IMR-90 (cell line): ENCODE measurements at regions not wholly inside any gene's neighbourhood (a gene's known extent, or its start where the extent isn't known, plus 50 kb on each side); places are given as distances from the start of the nearest gene placed in this dataset.

Experiments
- ATAC-seq: fragments of 200-7000 bp; cut with Tn5 transposase; 2 replicates; pipeline ENCODE4 v1.9.1; 2020; ENCODE audit warnings: low read depth, mild to moderate bottlenecking, moderate library complexity
- BruUV-seq: library from RNA; stranded (reverse); fragments of 400-500 nt; replicated peaks from 2 replicates; lab custom pipeline; 2021; lab: Mats Ljungman, UMichigan
- CTCF ChIA-PET: fragments of 300-600 bp; formaldehyde crosslinking; extraction: SDS; loops from one replicate; lab custom pipeline; 2021; ENCODE audit warnings: antibody characterized with exemption; lab: Yijun Ruan, JAX
- POLR2A ChIA-PET: fragments of 300-600 bp; sonication (Branson Sonifier 250); formaldehyde crosslinking; loops from one replicate; lab custom pipeline; 2022; ENCODE audit warnings: antibody characterized with exemption; ENCODE audit not compliant: unreplicated experiment; lab: Charles Lee
- DNase-seq: peaks from one replicate; pipeline ENCODE4 v3.0.0; 2013
- H2AFZ ChIP-seq: replicated peaks from 2 replicates; pipeline ENCODE3; 2013; ENCODE audit warnings: low read length, mild to moderate bottlenecking; ENCODE audit not compliant: poor library complexity
- H2AK5ac ChIP-seq: 2 replicates; pipeline ENCODE4 v1.6.1; 2013; ENCODE audit warnings: low read depth, low read length, inconsistent platforms
- H2AK9ac ChIP-seq: replicated peaks from 2 replicates; pipeline ENCODE3; 2013; ENCODE audit warnings: mild to moderate bottlenecking, low read depth, low read length, moderate library complexity; ENCODE audit not compliant: poor library complexity
- H2BK120ac ChIP-seq: 2 replicates; pipeline ENCODE4 v1.6.1; 2013; ENCODE audit warnings: low read depth, low read length, inconsistent platforms
- H2BK15ac ChIP-seq: 3 replicates; pipeline ENCODE4 v1.6.1; 2013; ENCODE audit warnings: low read depth, low read length, inconsistent platforms
- H2BK20ac ChIP-seq: 2 replicates; pipeline ENCODE4 v1.6.1; 2013; ENCODE audit warnings: low read depth, mild to moderate bottlenecking, inconsistent platforms, low read length, moderate library complexity
- H2BK5ac ChIP-seq: 2 replicates; pipeline ENCODE4 v1.6.1; 2013; ENCODE audit warnings: mild to moderate bottlenecking, low read depth, low read length, inconsistent platforms; ENCODE audit not compliant: poor library complexity, severe bottlenecking
- H3K14ac ChIP-seq: replicated peaks from 2 replicates; pipeline ENCODE4 v1.6.1; 2013; ENCODE audit warnings: low read depth, low read length, inconsistent platforms
- H3K18ac ChIP-seq: 2 replicates; pipeline ENCODE4 v1.6.1; 2013; ENCODE audit warnings: low read depth, low read length, control low read depth
- H3K23ac ChIP-seq: 2 replicates; pipeline ENCODE4 v1.6.1; 2013; ENCODE audit warnings: low read depth, low read length, inconsistent platforms
- H3K27ac ChIP-seq: 2 replicates; pipeline ENCODE4 v1.5.1; 2013; ENCODE audit warnings: mild to moderate bottlenecking, control low read depth, low read length; ENCODE audit not compliant: insufficient read depth
- H3K27me3 ChIP-seq: 2 replicates; pipeline ENCODE4 v1.6.1; 2013; ENCODE audit warnings: low read length; ENCODE audit not compliant: control insufficient read depth, insufficient read depth
- H3K36me3 ChIP-seq: 2 replicates; pipeline ENCODE4 v1.6.1; 2013; ENCODE audit warnings: low read length, mixed read lengths; ENCODE audit not compliant: control insufficient read depth, insufficient read depth
- H3K4ac ChIP-seq: 2 replicates; pipeline ENCODE4 v1.6.1; 2013; ENCODE audit warnings: low read depth, low read length, inconsistent platforms
- H3K4me1 ChIP-seq: 2 replicates; pipeline ENCODE4 v1.6.1; 2013; ENCODE audit warnings: low read length, mixed read lengths; ENCODE audit not compliant: control insufficient read depth, insufficient read depth
- H3K4me2 ChIP-seq: 2 replicates; pipeline ENCODE4 v1.6.1; 2013; ENCODE audit warnings: low read depth, mild to moderate bottlenecking, control low read depth, low read length, moderate library complexity
- H3K4me3 ChIP-seq: 2 replicates; pipeline ENCODE4 v1.5.1; 2013; ENCODE audit warnings: low read depth, mild to moderate bottlenecking, control low read depth, low read length, moderate library complexity; ENCODE audit not compliant: insufficient read depth
- H3K56ac ChIP-seq: 2 replicates; pipeline ENCODE4 v1.6.1; 2013; ENCODE audit warnings: low read length, inconsistent platforms; ENCODE audit not compliant: insufficient read depth; ENCODE audit errors: extremely low read depth
- H3K79me1 ChIP-seq, 2 experiments: 2 replicates each; pipeline ENCODE4 v1.6.1; 2013; ENCODE audit warnings: low read length in 2 of 2, inconsistent platforms in 1 of 2, low read depth in 1 of 2
- H3K9ac ChIP-seq: 2 replicates; pipeline ENCODE4 v1.6.1; 2013; ENCODE audit warnings: low read depth, low read length, control low read depth
- H3K9me1 ChIP-seq: 2 replicates; pipeline ENCODE4 v1.6.1; 2013; ENCODE audit warnings: low read length, inconsistent platforms; ENCODE audit not compliant: insufficient read depth
- H3K9me3 ChIP-seq: 2 replicates; pipeline ENCODE4 v1.6.1; 2013; ENCODE audit warnings: low read length; ENCODE audit not compliant: control insufficient read depth, insufficient read depth
- H4K20me1 ChIP-seq: 2 replicates; pipeline ENCODE4 v1.6.1; 2013; ENCODE audit warnings: low read length, inconsistent platforms; ENCODE audit not compliant: insufficient read depth
- H4K5ac ChIP-seq: 2 replicates; pipeline ENCODE4 v1.6.1; 2013; ENCODE audit warnings: mild to moderate bottlenecking, low read depth, low read length, control low read depth
- H4K8ac ChIP-seq, 2 experiments: 2 replicates each; pipeline ENCODE4 v1.6.1; 2013; ENCODE audit warnings: low read depth in 2 of 2, low read length in 2 of 2, control low read depth in 1 of 2, inconsistent platforms in 1 of 2
- H4K91ac ChIP-seq: 2 replicates; pipeline ENCODE4 v1.6.1; 2013; ENCODE audit warnings: low read depth, low read length, inconsistent platforms; ENCODE audit not compliant: insufficient read depth
- BHLHE40 ChIP-seq: fragments of 150-350 bp; IDR thresholded peaks from 2 replicates; pipeline ENCODE4 v1.6.1; 2016; ENCODE audit warnings: mild to moderate bottlenecking, low read depth, low read length
- CEBPB ChIP-seq: IDR thresholded peaks from 2 replicates; pipeline ENCODE4 v1.6.1; 2012; ENCODE audit warnings: low read depth, low read length, improper control_type of control experiment
- CTCF ChIP-seq: conservative IDR thresholded peaks from 2 replicates; pipeline ENCODE4 v1.5.1; 2012; ENCODE audit warnings: mild to moderate bottlenecking, low read depth, low read length, improper control_type of control experiment
- ELK1 ChIP-seq: fragments of 150-350 bp; IDR thresholded peaks from 2 replicates; pipeline ENCODE4 v1.6.1; 2016; ENCODE audit warnings: low read depth, mild to moderate bottlenecking, low read length, moderate library complexity, borderline replicate concordance
- FOS ChIP-seq: fragments of 150-350 bp; IDR thresholded peaks from 2 replicates; pipeline ENCODE4 v1.6.1; 2016; ENCODE audit warnings: low read depth, low read length
- MAFK ChIP-seq: IDR thresholded peaks from 2 replicates; pipeline ENCODE4 v1.6.1; 2012; ENCODE audit warnings: low read depth, low read length, improper control_type of control experiment
- MAZ ChIP-seq: IDR thresholded peaks from 2 replicates; pipeline ENCODE4 v1.6.1; 2012; ENCODE audit warnings: low read depth, mild to moderate bottlenecking, low read length, improper control_type of control experiment, moderate library complexity, borderline replicate concordance
- MXI1 ChIP-seq: IDR thresholded peaks from 2 replicates; pipeline ENCODE4 v1.6.1; 2012; ENCODE audit warnings: low read depth, mild to moderate bottlenecking, low read length, moderate library complexity, borderline replicate concordance
- NFE2L2 ChIP-seq: fragments of 150-350 bp; IDR thresholded peaks from 2 replicates; pipeline ENCODE4 v1.6.1; 2016; ENCODE audit warnings: low read depth, mild to moderate bottlenecking, low read length
- POLR2A ChIP-seq: IDR thresholded peaks from 2 replicates; pipeline ENCODE4 v1.6.1; 2012; ENCODE audit warnings: mild to moderate bottlenecking, low read depth, low read length
- RAD21 ChIP-seq: IDR thresholded peaks from 2 replicates; pipeline ENCODE4 v1.6.1; 2012; ENCODE audit warnings: low read length, improper control_type of control experiment
- SMC3 ChIP-seq: fragments of 150-350 bp; IDR thresholded peaks from 2 replicates; pipeline ENCODE4 v1.6.1; 2016; ENCODE audit warnings: low read depth, mild to moderate bottlenecking, antibody characterized with exemption, low read length, moderate library complexity
- USF2 ChIP-seq: fragments of 150-350 bp; IDR thresholded peaks from 2 replicates; pipeline ENCODE4 v1.6.1; 2017; ENCODE audit warnings: mild to moderate bottlenecking, antibody characterized with exemption, low read length, low read depth
- dilution Hi-C: fragments of 300-500 bp; cut with HindIII; formaldehyde crosslinking; loops from one replicate; pipeline ENCODE4 v1.14.3; 2018; ENCODE audit warnings: low sequenced_read_pairs; ENCODE audit not compliant: unreplicated experiment
- in situ Hi-C: fragments of 300-500 bp; cut with MboI; formaldehyde crosslinking; loops from 3 replicates; pipeline ENCODE4 v1.14.3; 2019; ENCODE audit warnings: low sequenced_read_pairs, inconsistent platforms, mixed read lengths
- intact Hi-C: fragments of 100-400 bp; cut with micrococcal nuclease; formaldehyde crosslinking; loops from 2 replicates; pipeline ENCODE4 v1.10.0; 2022

GRCh38 chr18:30211112-30211511 lies 831.4 kb downstream of the DSC3 start:
- in situ Hi-C loops (no loop called here), intact Hi-C loops (no loop called here), dilution Hi-C loops (no loop called here)
- no peaks in the 10 kb centered on the region for H3K27me3 ChIP-seq
- H3K23ac ChIP-seq, result no peak overlapping the region
- H2BK20ac ChIP-seq, result no peak overlapping the region
- no peaks in the 10 kb centered on the region for H3K36me3 ChIP-seq
- no peaks in the 10 kb centered on the region for H3K4me1 ChIP-seq
- H3K4ac ChIP-seq, result no peak overlapping the region
- no peak overlapping the region for H2AK9ac ChIP-seq
- H3K9ac ChIP-seq, result no peak overlapping the region
- no peaks in the 10 kb centered on the region for H3K9me1 ChIP-seq
- H3K4me3 ChIP-seq, result no peak overlapping the region
- H4K8ac ChIP-seq, result no peak overlapping the region
- H3K18ac ChIP-seq, result no peak overlapping the region
- no peak overlapping the region for H3K14ac ChIP-seq
- DNase-seq (no peak), ATAC-seq (no peak)
- H2AK5ac ChIP-seq, result no peak overlapping the region
- ChIA-PET CTCF (no interaction called here), POLR2A (no interaction called here)
- no peaks in the 10 kb centered on the region for H4K20me1 ChIP-seq
- no peak overlapping the region for H3K27ac ChIP-seq
- no TSS peak for BruUV-seq
- H4K91ac ChIP-seq, result no peak overlapping the region
- no peak overlapping the region for H2BK15ac ChIP-seq
- no peak overlapping the region for H2BK120ac ChIP-seq
- H3K56ac ChIP-seq, result no peak overlapping the region
- H3K79me1 ChIP-seq, result no peaks in the 10 kb centered on the region
- no peak overlapping the region for H2BK5ac ChIP-seq
- no peak overlapping the region for H4K5ac ChIP-seq
- no peak for TF ChIP-seq MAZ
- TF ChIP-seq FOS, result no peak
- no peak for TF ChIP-seq BHLHE40
- TF ChIP-seq NFE2L2, result no peak
- no peak for TF ChIP-seq CEBPB
- no peak for TF ChIP-seq USF2
- no peak for TF ChIP-seq MXI1
- no peak for TF ChIP-seq POLR2A
- TF ChIP-seq SMC3, result no peak
- no peak for TF ChIP-seq ELK1
- no peak for TF ChIP-seq MAFK
- no peak for TF ChIP-seq CTCF
- no peak for TF ChIP-seq RAD21
- H2AFZ ChIP-seq, result no peak overlapping the region
- peaks cover 8% of the 10 kb centered on the region for H3K9me3 ChIP-seq
- no peak overlapping the region for H3K4me2 ChIP-seq
